ENCODE measurements at regions not wholly inside any gene's neighbourhood (a gene's known extent, or its start where the extent isn't known, plus 50 kb on each side); places are given as distances from the start of the nearest gene placed in this dataset.

GRCh38 chr20:10792291-10792690 lies 118.5 kb upstream of the JAG1 start:
- TF ChIP-seq SIN3A (IDR thresholded peaks at IDR 0.05; ENCODE audit: borderline replicate concordance, insufficient read depth, low read length) (no peak), REST (IDR thresholded peaks at IDR 0.05; ENCODE audit: insufficient read depth in 1 of 2, low read depth in 2 of 2, low read length in 2 of 2) (no peak), POLR2AphosphoS5 (IDR thresholded peaks at IDR 0.05; ENCODE audit: low read depth, low read length) (no peak), FOXP2 (optimal IDR thresholded peaks at IDR 0.05; ENCODE audit: borderline replicate concordance, extremely low read depth, extremely low read length, insufficient read depth) (no peak), TAF1 (IDR thresholded peaks at IDR 0.05; ENCODE audit: borderline replicate concordance, insufficient read depth, low read length) (no peak)

GRCh38 chr20:10793766-10794165 lies 120.0 kb upstream of the JAG1 start:
- no peak for TF ChIP-seq REST (IDR thresholded peaks at IDR 0.05; ENCODE audit: insufficient read depth in 1 of 2, low read depth in 2 of 2, low read length in 2 of 2)
- no peak for TF ChIP-seq TAF1 (IDR thresholded peaks at IDR 0.05; ENCODE audit: borderline replicate concordance, insufficient read depth, low read length)
- no peak for TF ChIP-seq SIN3A (IDR thresholded peaks at IDR 0.05; ENCODE audit: borderline replicate concordance, insufficient read depth, low read length)
- no peak for TF ChIP-seq FOXP2 (optimal IDR thresholded peaks at IDR 0.05; ENCODE audit: borderline replicate concordance, extremely low read depth, extremely low read length, insufficient read depth)
- TF ChIP-seq POLR2AphosphoS5 (IDR thresholded peaks at IDR 0.05; ENCODE audit: low read depth, low read length): no peak

DNA sequence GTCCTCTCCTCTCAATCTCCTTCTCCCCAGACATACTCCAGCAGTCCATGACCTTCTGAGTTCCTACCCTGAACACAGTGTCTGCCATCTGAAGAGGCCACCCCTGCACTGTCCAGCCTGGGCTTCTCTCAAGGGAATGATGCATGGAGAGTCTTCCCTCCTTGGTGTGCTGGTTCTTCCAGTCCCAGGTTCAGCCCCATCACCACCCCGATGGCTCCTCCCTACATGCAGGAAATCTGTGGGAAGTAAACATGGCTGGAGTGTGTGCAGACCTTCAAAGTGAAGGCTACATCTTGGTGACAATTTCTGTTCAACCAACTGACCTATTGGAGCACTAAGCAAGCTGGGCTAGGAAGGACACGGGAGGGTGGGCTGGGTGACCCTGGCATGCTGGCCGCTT lies 121.0 kb upstream of the JAG1 start:
- TF ChIP-seq POLR2AphosphoS5 (IDR thresholded peaks at IDR 0.05; ENCODE audit: low read depth, low read length) (no peak), REST (IDR thresholded peaks at IDR 0.05; ENCODE audit: insufficient read depth in 1 of 2, low read depth in 2 of 2, low read length in 2 of 2) (no peak), FOXP2 (optimal IDR thresholded peaks at IDR 0.05; ENCODE audit: borderline replicate concordance, extremely low read depth, extremely low read length, insufficient read depth) (no peak), TAF1 (IDR thresholded peaks at IDR 0.05; ENCODE audit: borderline replicate concordance, insufficient read depth, low read length) (no peak), SIN3A (IDR thresholded peaks at IDR 0.05; ENCODE audit: borderline replicate concordance, insufficient read depth, low read length) (no peak)

DNA sequence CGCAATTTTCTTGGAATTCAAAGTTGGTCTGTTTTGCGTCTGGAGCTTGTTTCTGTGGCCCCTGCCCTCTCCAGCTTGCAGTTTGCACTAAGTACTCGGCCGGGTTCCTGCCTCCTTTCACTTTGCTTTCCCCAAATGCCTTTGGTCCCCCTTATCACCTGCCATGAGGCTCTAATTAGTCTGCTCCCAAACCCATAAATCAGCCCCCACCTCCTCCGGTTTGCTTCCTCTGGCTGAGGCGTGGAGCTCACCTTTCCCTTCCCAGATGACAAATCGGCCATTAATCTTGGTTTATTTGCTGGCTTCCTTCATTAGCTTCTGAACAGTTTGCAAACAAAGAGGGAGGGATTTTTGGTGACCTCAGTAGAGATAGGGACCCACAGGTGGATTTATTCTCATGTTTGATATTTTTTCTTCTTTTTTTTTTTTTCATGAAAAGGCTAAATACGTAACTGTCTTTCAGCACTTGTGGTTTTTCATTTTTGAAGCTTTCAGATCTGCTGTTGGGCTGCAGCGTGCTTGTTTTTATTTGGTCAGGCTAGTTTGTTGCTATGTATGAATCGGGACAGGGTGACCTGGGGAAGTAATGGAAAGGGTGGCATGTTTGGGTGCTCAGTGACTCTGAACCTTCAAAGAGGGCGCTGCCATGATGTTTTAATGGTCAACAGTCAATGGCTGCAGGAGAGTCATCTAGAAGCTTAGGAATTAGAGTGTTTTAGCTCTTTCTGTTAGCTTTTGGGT lies 121.7 kb upstream of the JAG1 start:
- no peak for TF ChIP-seq REST (IDR thresholded peaks at IDR 0.05; ENCODE audit: insufficient read depth in 1 of 2, low read depth in 2 of 2, low read length in 2 of 2)
- no peak for TF ChIP-seq SIN3A (IDR thresholded peaks at IDR 0.05; ENCODE audit: borderline replicate concordance, insufficient read depth, low read length)
- no peak for TF ChIP-seq FOXP2 (optimal IDR thresholded peaks at IDR 0.05; ENCODE audit: borderline replicate concordance, extremely low read depth, extremely low read length, insufficient read depth)
- no peak for TF ChIP-seq TAF1 (IDR thresholded peaks at IDR 0.05; ENCODE audit: borderline replicate concordance, insufficient read depth, low read length)
- no peak for TF ChIP-seq POLR2AphosphoS5 (IDR thresholded peaks at IDR 0.05; ENCODE audit: low read depth, low read length)
